Loucy (cell line): ENCODE measurements at regions not wholly inside any gene's neighbourhood (a gene's known extent, or its start where the extent isn't known, plus 50 kb on each side); places are given as distances from the start of the nearest gene placed in this dataset.
A peak's percentile ranks its signal among the peaks of the same experiment; 100 is the strongest.

Experiments
- H2AFZ ChIP-seq: fragments of 200-600 bp; sonication (generic); 2 replicates; pipeline ENCODE4 v1.6.0; 2016; ENCODE audit warnings: antibody characterized with exemption, mild to moderate bottlenecking, low read length, moderate library complexity
- H3F3A ChIP-seq: fragments of 200-600 bp; 2 replicates; pipeline ENCODE4 v1.6.0; 2016; ENCODE audit warnings: antibody characterized with exemption, low read depth, mild to moderate bottlenecking
- H3K27me3 ChIP-seq: fragments of 200-600 bp; sonication (generic); 2 replicates; pipeline ENCODE4 v1.6.1; 2014; ENCODE audit warnings: low read length, mild to moderate bottlenecking; ENCODE audit not compliant: insufficient read depth, poor library complexity, severe bottlenecking
- H3K36me3 ChIP-seq: fragments of 200-600 bp; sonication (generic); 2 replicates; pipeline ENCODE4 v1.6.1; 2016; ENCODE audit warnings: low read length; ENCODE audit not compliant: insufficient read depth
- H3K4me1 ChIP-seq: fragments of 200-600 bp; sonication (generic); 2 replicates; pipeline ENCODE4 v1.5.1; 2014; ENCODE audit warnings: low read length, mild to moderate bottlenecking; ENCODE audit not compliant: insufficient read depth, poor library complexity, severe bottlenecking
- H3K4me2 ChIP-seq: fragments of 200-600 bp; sonication (generic); 2 replicates; pipeline ENCODE4 v1.6.0; 2014; ENCODE audit warnings: antibody characterized with exemption, low read length, low read depth, mild to moderate bottlenecking; ENCODE audit not compliant: poor library complexity, severe bottlenecking
- H3K4me3 ChIP-seq: fragments of 200-600 bp; sonication (generic); 2 replicates; pipeline ENCODE4 v1.5.1; 2014; ENCODE audit warnings: low read length, mild to moderate bottlenecking, mixed read lengths; ENCODE audit not compliant: poor library complexity, severe bottlenecking
- H3K79me2 ChIP-seq: fragments of 200-600 bp; sonication (generic); 2 replicates; pipeline ENCODE4 v1.6.1; 2014; ENCODE audit warnings: low read length; ENCODE audit not compliant: insufficient read depth
- H3K9ac ChIP-seq: fragments of 200-600 bp; sonication (generic); 2 replicates; pipeline ENCODE4 v1.6.0; 2014; ENCODE audit warnings: mild to moderate bottlenecking, low read depth, low read length, moderate library complexity; ENCODE audit not compliant: poor library complexity, severe bottlenecking
- H3K9me2 ChIP-seq: fragments of 200-600 bp; sonication (generic); replicated peaks from 2 replicates; pipeline ENCODE4 v1.6.1; 2016; ENCODE audit warnings: low read depth, low read length, mixed read lengths
- H3K9me3 ChIP-seq: fragments of 200-600 bp; sonication (generic); 2 replicates; pipeline ENCODE4 v1.6.1; 2014; ENCODE audit warnings: mild to moderate bottlenecking, antibody characterized with exemption, low read length, low read depth; ENCODE audit not compliant: insufficient read depth
- H4K20me1 ChIP-seq: fragments of 200-600 bp; sonication (generic); 2 replicates; pipeline ENCODE4 v1.6.0; 2014; ENCODE audit warnings: antibody characterized with exemption, low read length, mild to moderate bottlenecking; ENCODE audit not compliant: insufficient read depth, poor library complexity, severe bottlenecking
- EZH2phosphoT487 ChIP-seq: fragments of 200-600 bp; IDR thresholded peaks from 2 replicates; pipeline ENCODE4 v1.6.1; 2018; ENCODE audit warnings: antibody characterized with exemption, mild to moderate bottlenecking, moderate library complexity, borderline replicate concordance
- TF ChIP-seq, protein P1 (sequence below): fragments of 200-600 bp; sonication (generic); conservative IDR thresholded peaks from 2 replicates; pipeline ENCODE4 v1.5.1; 2014; ENCODE audit warnings: mild to moderate bottlenecking, antibody characterized with exemption, low read length

DNA sequence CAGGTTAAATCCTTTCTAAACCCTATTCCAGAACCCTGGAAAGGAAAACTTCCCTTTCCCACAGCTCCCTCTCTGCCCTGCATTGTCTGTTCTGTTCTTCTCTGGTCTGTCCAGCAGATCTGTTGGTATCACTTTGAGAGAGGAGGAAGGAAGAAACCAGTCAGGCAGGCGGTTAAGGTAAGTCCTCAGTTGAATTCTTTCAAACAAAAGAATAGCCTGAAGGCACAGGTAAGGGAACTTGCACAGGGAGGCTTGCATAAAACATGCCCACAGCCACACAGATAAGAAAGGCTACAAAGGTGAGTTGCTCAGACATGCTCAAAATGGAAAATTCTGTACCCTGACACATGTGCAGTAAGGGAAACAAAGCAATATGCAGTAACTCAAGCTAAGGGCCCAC lies 595.7 kb upstream of the CDH5 start:
- Histone ChIP-seq H3F3A (no peaks in the 10 kb centered on the region), H3K4me3 (no peak overlapping the region), H3K9me3 (peaks cover 6% of the 10 kb centered on the region; the same call in 1 of the 2 replicates), H3K36me3 (no peaks in the 10 kb centered on the region), H3K79me2 (no peaks in the 10 kb centered on the region), H3K27me3 (no peaks in the 10 kb centered on the region), H2AFZ (no peak overlapping the region), H3K9me2 (no peaks in the 10 kb centered on the region), H3K9ac (no peak overlapping the region), H3K4me2 (no peak overlapping the region), H4K20me1 (no peaks in the 10 kb centered on the region), H3K4me1 (peaks cover 9% of the 10 kb centered on the region)
- TF ChIP-seq EZH2phosphoT487 = no peak
- TF ChIP-seq, protein P1, sequence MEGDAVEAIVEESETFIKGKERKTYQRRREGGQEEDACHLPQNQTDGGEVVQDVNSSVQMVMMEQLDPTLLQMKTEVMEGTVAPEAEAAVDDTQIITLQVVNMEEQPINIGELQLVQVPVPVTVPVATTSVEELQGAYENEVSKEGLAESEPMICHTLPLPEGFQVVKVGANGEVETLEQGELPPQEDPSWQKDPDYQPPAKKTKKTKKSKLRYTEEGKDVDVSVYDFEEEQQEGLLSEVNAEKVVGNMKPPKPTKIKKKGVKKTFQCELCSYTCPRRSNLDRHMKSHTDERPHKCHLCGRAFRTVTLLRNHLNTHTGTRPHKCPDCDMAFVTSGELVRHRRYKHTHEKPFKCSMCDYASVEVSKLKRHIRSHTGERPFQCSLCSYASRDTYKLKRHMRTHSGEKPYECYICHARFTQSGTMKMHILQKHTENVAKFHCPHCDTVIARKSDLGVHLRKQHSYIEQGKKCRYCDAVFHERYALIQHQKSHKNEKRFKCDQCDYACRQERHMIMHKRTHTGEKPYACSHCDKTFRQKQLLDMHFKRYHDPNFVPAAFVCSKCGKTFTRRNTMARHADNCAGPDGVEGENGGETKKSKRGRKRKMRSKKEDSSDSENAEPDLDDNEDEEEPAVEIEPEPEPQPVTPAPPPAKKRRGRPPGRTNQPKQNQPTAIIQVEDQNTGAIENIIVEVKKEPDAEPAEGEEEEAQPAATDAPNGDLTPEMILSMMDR = no peak

DNA sequence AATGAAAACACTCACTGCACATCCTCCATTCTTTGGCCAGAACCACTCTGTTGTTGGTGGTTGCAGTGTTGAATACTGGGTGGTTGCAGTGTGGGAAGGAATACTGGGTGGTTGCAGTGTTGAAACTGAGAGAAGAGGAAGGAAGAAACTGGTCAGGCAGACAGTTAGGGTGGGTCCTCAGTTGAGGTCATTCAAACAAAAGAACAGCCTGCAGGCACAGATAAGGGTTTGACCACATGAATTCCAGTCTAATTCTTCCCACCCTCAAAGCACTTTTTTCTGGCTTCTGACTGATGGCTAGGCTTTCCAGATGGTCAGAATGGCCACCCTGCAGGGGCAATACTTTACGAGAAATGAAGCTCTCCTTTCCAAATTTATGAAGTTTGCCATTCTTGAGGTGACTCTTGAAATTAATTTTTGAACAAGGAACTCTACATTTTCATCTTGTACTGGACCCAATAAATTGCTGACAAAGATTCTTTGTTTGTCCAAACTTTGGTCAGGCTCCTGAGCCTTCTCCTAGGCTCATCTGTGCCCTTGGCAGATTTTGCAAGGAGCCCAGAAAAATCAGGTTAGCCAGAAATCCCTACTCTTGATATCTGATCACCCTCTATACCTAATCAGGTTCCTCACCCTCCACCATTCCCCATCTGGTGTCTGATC lies 596.6 kb upstream of the CDH5 start:
- Histone ChIP-seq H3K9me2 (no peaks in the 10 kb centered on the region), H3F3A (no peaks in the 10 kb centered on the region), H3K4me3 (no peak overlapping the region), H4K20me1 (no peaks in the 10 kb centered on the region), H3K4me1 (peaks cover 9% of the 10 kb centered on the region), H3K36me3 (no peaks in the 10 kb centered on the region), H2AFZ (no peak overlapping the region), H3K9ac (no peak overlapping the region), H3K27me3 (no peaks in the 10 kb centered on the region), H3K4me2 (no peak overlapping the region), H3K79me2 (no peaks in the 10 kb centered on the region), H3K9me3 (peaks cover 6% of the 10 kb centered on the region; the same call in 1 of the 2 replicates)
- TF ChIP-seq EZH2phosphoT487 = no peak
- TF ChIP-seq, protein P1 = no peak

DNA sequence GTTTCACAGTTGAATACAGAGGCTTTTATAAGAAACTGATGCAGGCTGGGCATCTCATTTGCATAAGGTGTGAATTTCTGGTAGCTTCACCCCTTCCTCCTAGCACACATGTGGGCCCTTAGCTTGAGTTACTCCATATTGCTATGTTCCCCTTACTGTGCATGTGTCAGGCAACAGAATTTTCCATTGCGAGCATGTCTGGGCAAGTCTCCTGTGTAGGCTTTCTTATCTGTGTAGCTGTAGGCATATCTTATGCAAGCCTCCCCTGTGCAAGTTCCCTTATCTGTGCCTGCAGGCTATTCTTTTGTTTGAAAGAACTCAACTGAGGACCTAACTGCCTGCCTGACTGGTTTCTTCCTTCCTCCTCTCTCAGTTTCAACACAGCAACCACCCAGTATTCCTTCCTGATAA lies 597.4 kb upstream of the CDH5 start:
- Histone ChIP-seq H3K9me3 (peaks cover 6% of the 10 kb centered on the region; the same call in 1 of the 2 replicates), H3K79me2 (no peaks in the 10 kb centered on the region), H2AFZ (no peak overlapping the region), H3K27me3 (no peaks in the 10 kb centered on the region), H3K4me2 (no peak overlapping the region), H3K9ac (peak overlapping the region; percentile 22), H3K4me1 (peaks cover 17% of the 10 kb centered on the region), H3F3A (no peaks in the 10 kb centered on the region), H3K9me2 (no peaks in the 10 kb centered on the region), H3K36me3 (no peaks in the 10 kb centered on the region), H4K20me1 (no peaks in the 10 kb centered on the region), H3K4me3 (no peak overlapping the region)
- TF ChIP-seq, protein P1 = no peak
- no peak for TF ChIP-seq EZH2phosphoT487
